Fibroblast of lung (primary cell): ENCODE measurements at regions not wholly inside any gene's neighbourhood (a gene's known extent, or its start where the extent isn't known, plus 50 kb on each side); places are given as distances from the start of the nearest gene placed in this dataset.

ENCODE experiments used
- DNase-seq, 2 donors: peaks; one replicate each; pipeline versions ENCODE4 v3.0.0 to v3.0.0-alpha.2; 2010; ENCODE audit warnings: low read depth in 2 of 2
- H2AFZ ChIP-seq: 2 replicates; pipeline ENCODE4 v1.5.1; 2012; ENCODE audit warnings: low read length, control low read depth, inconsistent platforms
- H3K27ac ChIP-seq: 2 replicates; pipeline ENCODE4 v1.5.1; 2011; ENCODE audit warnings: low read length, control low read depth; ENCODE audit not compliant: insufficient read depth
- H3K27me3 ChIP-seq: 2 replicates; pipeline ENCODE4 v1.5.1; 2011; ENCODE audit warnings: mild to moderate bottlenecking, low read length; ENCODE audit not compliant: control insufficient read depth, insufficient read depth
- H3K36me3 ChIP-seq: 2 replicates; pipeline ENCODE4 v1.5.1; 2011; ENCODE audit warnings: low read length; ENCODE audit not compliant: control insufficient read depth, insufficient read depth
- H3K4me1 ChIP-seq: 2 replicates; pipeline ENCODE4 v1.5.1; 2011; ENCODE audit warnings: low read length; ENCODE audit not compliant: control insufficient read depth, insufficient read depth; ENCODE audit errors: extremely low read depth
- H3K4me2 ChIP-seq: 2 replicates; pipeline ENCODE4 v1.5.1; 2011; ENCODE audit warnings: low read length, control low read depth; ENCODE audit not compliant: insufficient read depth; ENCODE audit errors: extremely low read depth
- H3K4me3 ChIP-seq, 4 experiments: fragments of 200-600 bp in 1 of 4; sonication (generic) in 1 of 4; replicated peaks in 1 of 4; 2 replicates each; pipeline ENCODE4 v1.5.1; 2011 to 2016; ENCODE audit warnings: low read length in 4 of 4, low read depth in 3 of 4, mild to moderate bottlenecking in 3 of 4, control low read depth in 2 of 4, inconsistent platforms in 1 of 4, mixed read lengths in 1 of 4; ENCODE audit not compliant: insufficient read depth in 1 of 4; ENCODE audit errors: control extremely low read depth in 1 of 4
- H3K79me2 ChIP-seq: 2 replicates; pipeline ENCODE4 v1.5.1; 2012; ENCODE audit warnings: mild to moderate bottlenecking, low read length, inconsistent platforms; ENCODE audit not compliant: control insufficient read depth, insufficient read depth
- H3K9ac ChIP-seq: 2 replicates; pipeline ENCODE4 v1.5.1; 2011; ENCODE audit warnings: mild to moderate bottlenecking, low read length, control low read depth; ENCODE audit not compliant: insufficient read depth
- H3K9me3 ChIP-seq: 2 replicates; pipeline ENCODE4 v1.5.1; 2012; ENCODE audit warnings: low read depth, low read length; ENCODE audit not compliant: control insufficient read depth, insufficient read depth
- H4K20me1 ChIP-seq: 2 replicates; pipeline ENCODE4 v1.5.1; 2011; ENCODE audit warnings: low read length; ENCODE audit not compliant: control insufficient read depth, insufficient read depth; ENCODE audit errors: extremely low read depth
- EZH2 ChIP-seq: IDR thresholded peaks from 2 replicates; pipeline ENCODE4 v1.5.1; 2012; ENCODE audit warnings: low read length, control low read depth, mild to moderate bottlenecking; ENCODE audit errors: missing control alignments
- TF ChIP-seq, protein P1 (sequence below), 2 donors: IDR thresholded peaks in 1 of 2; conservative IDR thresholded peaks in 1 of 2; 1 replicate in 1 of 2; 2 replicates in 1 of 2; pipeline ENCODE4 v1.5.1; 2011 to 2012; ENCODE audit warnings: low read length in 2 of 2, control low read depth in 1 of 2, inconsistent platforms in 1 of 2, low read depth in 1 of 2, mild to moderate bottlenecking in 1 of 2

DNA sequence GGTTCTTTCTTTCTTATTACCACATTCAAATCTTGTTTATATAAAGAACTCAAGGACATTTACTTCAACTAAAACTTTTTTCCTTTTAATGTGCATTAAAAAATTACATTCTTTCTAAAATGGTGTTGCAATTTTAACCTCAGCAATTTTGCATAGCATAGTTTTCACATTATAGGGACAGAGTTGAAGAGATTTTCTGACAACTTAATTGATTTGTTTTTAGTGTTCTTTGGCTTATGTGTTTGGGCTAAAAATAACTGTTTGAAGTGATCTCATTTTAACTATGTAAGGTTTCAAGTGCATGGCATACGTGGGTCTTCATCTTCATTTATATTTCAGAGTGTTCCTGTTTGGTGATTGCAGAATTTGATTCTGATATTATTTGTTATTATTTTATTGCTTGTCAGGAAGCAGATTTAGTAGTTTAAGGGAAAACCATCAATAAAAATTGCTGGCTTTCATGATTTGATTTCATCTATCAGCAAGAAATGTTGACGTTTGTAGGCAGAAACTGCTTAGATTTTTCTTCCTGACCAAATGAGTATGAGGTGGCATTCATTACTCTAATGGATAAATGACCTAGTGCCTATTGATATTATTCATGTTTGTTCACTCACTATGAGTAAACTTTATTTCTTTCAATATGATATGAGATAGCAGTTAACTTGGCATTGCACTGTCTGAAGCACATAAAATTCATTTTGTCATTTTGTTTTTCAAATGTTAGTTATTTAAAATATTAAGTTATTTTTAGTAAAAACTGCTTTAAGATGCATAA is 398.4 kb downstream of the NUP35 start:
- Histone ChIP-seq H3K36me3 (no peaks in the 10 kb centered on the region), H2AFZ (no peak overlapping the region), H3K27me3 (no peaks in the 10 kb centered on the region), H3K4me1 (no peaks in the 10 kb centered on the region), H3K27ac (no peak overlapping the region), H3K79me2 (no peaks in the 10 kb centered on the region), H4K20me1 (no peaks in the 10 kb centered on the region), H3K4me3 (no peak overlapping the region), H3K4me2 (no peak overlapping the region), H3K9ac (no peak overlapping the region), H3K9me3 (no peaks in the 10 kb centered on the region)
- TF ChIP-seq EZH2, result no peak
- TF ChIP-seq, protein P1, sequence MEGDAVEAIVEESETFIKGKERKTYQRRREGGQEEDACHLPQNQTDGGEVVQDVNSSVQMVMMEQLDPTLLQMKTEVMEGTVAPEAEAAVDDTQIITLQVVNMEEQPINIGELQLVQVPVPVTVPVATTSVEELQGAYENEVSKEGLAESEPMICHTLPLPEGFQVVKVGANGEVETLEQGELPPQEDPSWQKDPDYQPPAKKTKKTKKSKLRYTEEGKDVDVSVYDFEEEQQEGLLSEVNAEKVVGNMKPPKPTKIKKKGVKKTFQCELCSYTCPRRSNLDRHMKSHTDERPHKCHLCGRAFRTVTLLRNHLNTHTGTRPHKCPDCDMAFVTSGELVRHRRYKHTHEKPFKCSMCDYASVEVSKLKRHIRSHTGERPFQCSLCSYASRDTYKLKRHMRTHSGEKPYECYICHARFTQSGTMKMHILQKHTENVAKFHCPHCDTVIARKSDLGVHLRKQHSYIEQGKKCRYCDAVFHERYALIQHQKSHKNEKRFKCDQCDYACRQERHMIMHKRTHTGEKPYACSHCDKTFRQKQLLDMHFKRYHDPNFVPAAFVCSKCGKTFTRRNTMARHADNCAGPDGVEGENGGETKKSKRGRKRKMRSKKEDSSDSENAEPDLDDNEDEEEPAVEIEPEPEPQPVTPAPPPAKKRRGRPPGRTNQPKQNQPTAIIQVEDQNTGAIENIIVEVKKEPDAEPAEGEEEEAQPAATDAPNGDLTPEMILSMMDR (conservative IDR thresholded peaks at IDR 0.05 in 1 of 2, IDR thresholded peaks at IDR 0.05 in 1 of 2; ENCODE audit: low read depth in 1 of 2, low read length in 2 of 2), result no peak
- peak in 1 of 2 donors; percentile 49 for DNase-seq

GRCh38 chr2:183530333-183530901 is 406.2 kb downstream of the NUP35 start:
- H2AFZ ChIP-seq, result no peak overlapping the region
- no peak overlapping the region for H3K4me2 ChIP-seq
- DNase-seq, result no peak
- H3K27ac ChIP-seq, result no peak overlapping the region
- H3K79me2 ChIP-seq, result no peaks in the 10 kb centered on the region
- H3K9me3 ChIP-seq, result no peaks in the 10 kb centered on the region
- no peak for TF ChIP-seq EZH2
- TF ChIP-seq, protein P1 (conservative IDR thresholded peaks at IDR 0.05 in 1 of 2, IDR thresholded peaks at IDR 0.05 in 1 of 2; ENCODE audit: low read depth in 1 of 2, low read length in 2 of 2), result no peak
- H3K4me3 ChIP-seq, result no peak overlapping the region
- H3K27me3 ChIP-seq, result no peaks in the 10 kb centered on the region
- H4K20me1 ChIP-seq, result no peaks in the 10 kb centered on the region
- H3K4me1 ChIP-seq, result no peaks in the 10 kb centered on the region
- no peaks in the 10 kb centered on the region for H3K36me3 ChIP-seq
- H3K9ac ChIP-seq, result no peak overlapping the region

GRCh38 chr2:183532514-183532913 is 408.3 kb downstream of the NUP35 start:
- peak in 1 of 2 donors; percentile 27 for DNase-seq
- no peak overlapping the region for H3K27ac ChIP-seq
- H2AFZ ChIP-seq, result no peak overlapping the region
- H3K27me3 ChIP-seq, result no peaks in the 10 kb centered on the region
- H3K4me1 ChIP-seq, result no peaks in the 10 kb centered on the region
- no peaks in the 10 kb centered on the region for H3K9me3 ChIP-seq
- no peaks in the 10 kb centered on the region for H4K20me1 ChIP-seq
- no peak overlapping the region for H3K4me3 ChIP-seq
- no peak overlapping the region for H3K9ac ChIP-seq
- no peak for TF ChIP-seq EZH2
- TF ChIP-seq, protein P1 (conservative IDR thresholded peaks at IDR 0.05 in 1 of 2, IDR thresholded peaks at IDR 0.05 in 1 of 2; ENCODE audit: low read depth in 1 of 2, low read length in 2 of 2), result no peak
- no peaks in the 10 kb centered on the region for H3K79me2 ChIP-seq
- no peaks in the 10 kb centered on the region for H3K36me3 ChIP-seq
- no peak overlapping the region for H3K4me2 ChIP-seq
